ENCODE measurements at regions not wholly inside any gene's neighbourhood (a gene's known extent, or its start where the extent isn't known, plus 50 kb on each side); places are given as distances from the start of the nearest gene placed in this dataset.

DNA sequence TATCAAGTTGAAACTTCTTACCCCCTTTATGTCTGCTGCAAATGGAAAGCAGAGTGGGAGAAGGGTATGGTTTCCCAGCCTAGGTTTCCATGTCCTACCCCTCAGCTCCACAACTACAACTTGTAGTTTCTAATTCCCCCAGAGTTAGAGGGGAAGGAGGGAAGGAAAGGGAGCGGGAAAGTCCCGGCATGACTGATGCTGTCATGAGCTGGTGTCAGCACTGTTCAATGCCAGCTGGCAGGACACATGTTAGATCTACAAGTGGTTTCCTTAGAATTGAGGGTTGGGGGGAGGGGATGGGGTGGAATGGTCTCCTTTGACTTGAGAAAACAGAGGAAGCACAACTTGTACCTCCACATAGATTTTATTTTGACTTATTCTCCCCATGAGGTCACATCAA lies 194.0 kb downstream of the MBD2 start:
- no peak overlapping the region for H3K4me3 ChIP-seq (ENCODE audit: low read depth, low read length)
- no peak for TF ChIP-seq CTCF (IDR thresholded peaks at IDR 0.05; ENCODE audit: borderline replicate concordance, insufficient read depth, low read depth, low read length)

DNA sequence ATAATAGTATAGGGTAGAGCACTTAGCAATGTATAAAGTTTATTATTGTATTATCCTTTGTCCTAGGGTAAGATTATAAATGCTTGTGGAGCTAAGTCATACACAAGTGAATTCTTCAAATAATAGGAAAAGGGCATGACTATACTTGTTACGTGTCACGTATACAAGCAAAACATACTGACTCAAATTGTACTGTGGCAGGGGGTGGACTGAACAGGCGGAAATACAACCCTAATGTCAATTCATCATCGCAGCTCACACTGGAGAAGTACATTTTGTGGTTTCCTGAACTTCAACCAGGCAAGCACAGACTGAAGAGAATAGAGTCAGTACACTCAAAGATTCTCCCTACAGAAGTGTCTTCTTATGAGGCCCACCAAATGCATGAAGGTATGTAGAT lies 201.0 kb downstream of the MBD2 start:
- H3K4me3 ChIP-seq (ENCODE audit: low read depth, low read length), result no peak overlapping the region
- no peak for TF ChIP-seq CTCF (IDR thresholded peaks at IDR 0.05; ENCODE audit: borderline replicate concordance, insufficient read depth, low read depth, low read length)

DNA sequence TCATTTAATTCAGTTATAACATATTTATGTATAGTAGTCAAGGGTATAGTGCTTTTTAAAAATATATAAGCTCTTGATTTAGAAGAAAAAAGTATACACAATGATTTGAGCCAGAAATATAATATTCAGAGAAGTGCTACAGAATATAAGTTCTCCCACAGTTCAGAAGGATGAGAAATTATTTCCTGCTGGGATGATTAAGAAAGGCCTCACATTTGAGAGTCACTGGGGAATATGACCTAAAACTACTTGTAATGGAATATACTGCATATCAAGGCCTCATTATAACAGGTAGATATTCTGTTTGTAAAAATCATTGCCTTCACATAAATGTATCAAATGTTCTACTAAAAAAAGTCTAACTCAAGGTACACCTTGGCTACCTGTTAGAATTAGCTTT lies 203.5 kb downstream of the MBD2 start:
- no peak overlapping the region for H3K4me3 ChIP-seq (ENCODE audit: low read depth, low read length)
- TF ChIP-seq CTCF (IDR thresholded peaks at IDR 0.05; ENCODE audit: borderline replicate concordance, insufficient read depth, low read depth, low read length), result no peak

DNA sequence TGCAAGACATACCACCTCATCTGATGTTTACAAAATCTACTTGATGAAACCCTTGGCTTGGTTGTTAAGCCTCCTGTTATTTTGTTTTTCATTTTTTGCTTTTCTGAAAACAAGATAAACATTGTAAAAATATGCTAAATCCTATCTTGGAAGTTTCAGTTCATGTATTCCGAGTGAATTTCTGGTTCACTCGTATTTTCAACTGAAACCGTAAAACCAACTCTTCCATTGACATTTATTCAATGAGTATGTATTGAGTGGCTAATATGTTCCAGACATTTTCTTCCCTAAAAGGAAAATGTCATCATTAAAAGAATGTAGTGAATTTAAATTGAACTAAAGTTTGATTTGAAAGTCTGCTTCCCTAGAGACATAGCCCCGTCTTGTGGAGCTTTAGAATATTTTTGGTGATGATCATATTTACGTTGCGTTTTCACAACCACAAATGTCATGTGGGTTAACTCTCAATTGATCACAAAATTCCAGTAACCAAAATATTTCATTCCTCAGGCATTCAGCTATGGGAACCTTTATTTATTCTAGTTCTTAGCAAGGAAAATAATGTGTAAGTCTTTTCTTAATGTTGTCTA lies 204.2 kb downstream of the MBD2 start:
- no peak overlapping the region for H3K4me3 ChIP-seq (ENCODE audit: low read depth, low read length)

GRCh38 chr18:54019641-54020040 lies 204.8 kb downstream of the MBD2 start:
- H3K4me3 ChIP-seq (ENCODE audit: low read depth, low read length), result no peak overlapping the region
- no peak for TF ChIP-seq CTCF (IDR thresholded peaks at IDR 0.05; ENCODE audit: borderline replicate concordance, insufficient read depth, low read depth, low read length)

More for the DNA sequence above, 204.2 kb downstream of the MBD2 start:
- TF ChIP-seq CTCF (IDR thresholded peaks at IDR 0.05; ENCODE audit: borderline replicate concordance, insufficient read depth, low read depth, low read length), result no peak

DNA sequence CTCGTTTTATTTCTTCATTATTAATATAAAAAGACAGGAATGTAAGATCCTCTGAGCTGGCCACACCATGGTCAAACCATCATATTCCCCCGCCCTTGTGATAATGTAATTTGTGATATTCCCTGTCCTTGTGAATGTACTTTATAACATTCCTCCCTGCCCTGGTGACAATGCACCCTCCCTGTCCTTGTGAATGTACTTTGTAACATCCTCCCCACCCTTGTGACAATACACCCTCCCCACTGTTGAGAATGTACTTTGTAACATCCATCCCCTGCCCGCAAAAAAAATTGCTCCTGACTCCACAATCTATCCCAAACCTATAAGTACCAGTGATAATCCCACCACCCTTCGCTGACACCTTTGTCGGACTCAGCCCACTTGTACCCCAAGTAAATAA lies 211.0 kb downstream of the MBD2 start:
- H3K4me3 ChIP-seq (ENCODE audit: low read depth, low read length), result no peak overlapping the region
- no peak for TF ChIP-seq CTCF (IDR thresholded peaks at IDR 0.05; ENCODE audit: borderline replicate concordance, insufficient read depth, low read depth, low read length)

GRCh38 chr18:54004828-54005227 lies 219.6 kb downstream of the MBD2 start:
- 0 out of 2 replicates have a peak, but pooled peaks have one; percentile 2 for TF ChIP-seq CTCF (IDR thresholded peaks at IDR 0.05; ENCODE audit: borderline replicate concordance, insufficient read depth, low read depth, low read length)
- no peak overlapping the region for H3K4me3 ChIP-seq (ENCODE audit: low read depth, low read length)
